ENCODE measurements at regions not wholly inside any gene's neighbourhood (a gene's known extent, or its start where the extent isn't known, plus 50 kb on each side); places are given as distances from the start of the nearest gene placed in this dataset.

- no peak for TF ChIP-seq SMC3 (IDR thresholded peaks at IDR 0.05; ENCODE audit: borderline replicate concordance, low read length)
- no peak for TF ChIP-seq ZNF592 (IDR thresholded peaks at IDR 0.05)
- no peak for TF ChIP-seq IKZF2 (IDR thresholded peaks at IDR 0.05)
- no peak for TF ChIP-seq EZH2 (IDR thresholded peaks at IDR 0.05; ENCODE audit: borderline replicate concordance, control insufficient read depth, low read depth, low read length)
- no peak for TF ChIP-seq BRCA1 (IDR thresholded peaks at IDR 0.05; ENCODE audit: low read depth, low read length)
Observed at GRCh38 chr2:195296490-195296889, 360.5 kb upstream of the SLC39A10 start.

Measured in GM12878 (cell line).